PFSK-1 (cell line): ENCODE measurements at regions not wholly inside any gene's neighbourhood (a gene's known extent, or its start where the extent isn't known, plus 50 kb on each side); places are given as distances from the start of the nearest gene placed in this dataset.

Source experiments
- FOXP2 ChIP-seq: optimal IDR thresholded peaks from 2 replicates; pipeline ENCODE3; 2011; ENCODE audit warnings: borderline replicate concordance, control low read depth, inconsistent platforms; ENCODE audit not compliant: insufficient read depth; ENCODE audit errors: extremely low read length, extremely low read depth
- POLR2AphosphoS5 ChIP-seq: IDR thresholded peaks from 2 replicates; pipeline ENCODE4 v1.6.1; 2012; ENCODE audit warnings: low read depth, mild to moderate bottlenecking, control low read depth, low read length, moderate library complexity
- REST ChIP-seq, 2 experiments: IDR thresholded peaks; 2 replicates each; pipeline versions ENCODE4 v1.6.1 to v1.8.0; 2011 to 2012; ENCODE audit warnings: low read depth in 2 of 2, low read length in 2 of 2, control low read depth in 1 of 2, inconsistent platforms in 1 of 2, mild to moderate bottlenecking in 1 of 2, moderate library complexity in 1 of 2; ENCODE audit not compliant: insufficient read depth in 1 of 2
- SIN3A ChIP-seq: IDR thresholded peaks from 2 replicates; pipeline ENCODE4 v1.6.1; 2012; ENCODE audit warnings: mild to moderate bottlenecking, low read length, moderate library complexity, borderline replicate concordance; ENCODE audit not compliant: insufficient read depth
- TAF1 ChIP-seq: IDR thresholded peaks from 2 replicates; pipeline ENCODE4 v1.6.1; 2012; ENCODE audit warnings: low read length, control low read depth, borderline replicate concordance; ENCODE audit not compliant: insufficient read depth

GRCh38 chr3:64305731-64306130 lies 80.5 kb upstream of the PRICKLE2 start:
- TF ChIP-seq TAF1, result no peak
- no peak for TF ChIP-seq FOXP2
- no peak for TF ChIP-seq REST (IDR thresholded peaks at IDR 0.05; ENCODE audit: insufficient read depth in 1 of 2, low read depth in 2 of 2, low read length in 2 of 2)
- no peak for TF ChIP-seq SIN3A
- TF ChIP-seq POLR2AphosphoS5, result no peak

GRCh38 chr3:64304828-64305410 lies 79.7 kb upstream of the PRICKLE2 start:
- TF ChIP-seq SIN3A (no peak), FOXP2 (no peak), TAF1 (no peak), REST (IDR thresholded peaks at IDR 0.05; ENCODE audit: insufficient read depth in 1 of 2, low read depth in 2 of 2, low read length in 2 of 2) (no peak), POLR2AphosphoS5 (no peak)

- TF ChIP-seq REST (IDR thresholded peaks at IDR 0.05; ENCODE audit: insufficient read depth in 1 of 2, low read depth in 2 of 2, low read length in 2 of 2) (no peak), FOXP2 (no peak), SIN3A (no peak), POLR2AphosphoS5 (no peak), TAF1 (no peak)
These were observed 78.6 kb upstream of the PRICKLE2 start for GRCh38 chr3:64303881-64304280.

GRCh38 chr3:64303401-64303800 lies 78.1 kb upstream of the PRICKLE2 start:
- TF ChIP-seq POLR2AphosphoS5 (no peak), SIN3A (no peak), REST (IDR thresholded peaks at IDR 0.05; ENCODE audit: insufficient read depth in 1 of 2, low read depth in 2 of 2, low read length in 2 of 2) (no peak), TAF1 (no peak), FOXP2 (no peak)

GRCh38 chr3:64301476-64301875 lies 76.2 kb upstream of the PRICKLE2 start:
- TF ChIP-seq SIN3A, result no peak
- TF ChIP-seq REST (IDR thresholded peaks at IDR 0.05; ENCODE audit: insufficient read depth in 1 of 2, low read depth in 2 of 2, low read length in 2 of 2), result no peak
- TF ChIP-seq TAF1, result no peak
- no peak for TF ChIP-seq POLR2AphosphoS5
- TF ChIP-seq FOXP2, result no peak
